IMR-90 (cell line): ENCODE measurements at regions not wholly inside any gene's neighbourhood (a gene's known extent, or its start where the extent isn't known, plus 50 kb on each side); places are given as distances from the start of the nearest gene placed in this dataset.

Experiments used
- BHLHE40 ChIP-seq: fragments of 150-350 bp; IDR thresholded peaks from 2 replicates; pipeline ENCODE4 v1.6.1; 2016; ENCODE audit warnings: mild to moderate bottlenecking, low read depth, low read length
- CEBPB ChIP-seq: IDR thresholded peaks from 2 replicates; pipeline ENCODE4 v1.6.1; 2012; ENCODE audit warnings: low read depth, low read length, improper control_type of control experiment
- CTCF ChIP-seq: conservative IDR thresholded peaks from 2 replicates; pipeline ENCODE4 v1.5.1; 2012; ENCODE audit warnings: mild to moderate bottlenecking, low read depth, low read length, improper control_type of control experiment
- ELK1 ChIP-seq: fragments of 150-350 bp; IDR thresholded peaks from 2 replicates; pipeline ENCODE4 v1.6.1; 2016; ENCODE audit warnings: low read depth, mild to moderate bottlenecking, low read length, moderate library complexity, borderline replicate concordance
- FOS ChIP-seq: fragments of 150-350 bp; IDR thresholded peaks from 2 replicates; pipeline ENCODE4 v1.6.1; 2016; ENCODE audit warnings: low read depth, low read length
- MAFK ChIP-seq: IDR thresholded peaks from 2 replicates; pipeline ENCODE4 v1.6.1; 2012; ENCODE audit warnings: low read depth, low read length, improper control_type of control experiment
- MAZ ChIP-seq: IDR thresholded peaks from 2 replicates; pipeline ENCODE4 v1.6.1; 2012; ENCODE audit warnings: low read depth, mild to moderate bottlenecking, low read length, improper control_type of control experiment, moderate library complexity, borderline replicate concordance
- MXI1 ChIP-seq: IDR thresholded peaks from 2 replicates; pipeline ENCODE4 v1.6.1; 2012; ENCODE audit warnings: low read depth, mild to moderate bottlenecking, low read length, moderate library complexity, borderline replicate concordance
- POLR2A ChIP-seq: IDR thresholded peaks from 2 replicates; pipeline ENCODE4 v1.6.1; 2012; ENCODE audit warnings: mild to moderate bottlenecking, low read depth, low read length
- RAD21 ChIP-seq: IDR thresholded peaks from 2 replicates; pipeline ENCODE4 v1.6.1; 2012; ENCODE audit warnings: low read length, improper control_type of control experiment
- RCOR1 ChIP-seq: IDR thresholded peaks from 2 replicates; pipeline ENCODE4 v1.6.1; 2012; ENCODE audit warnings: mild to moderate bottlenecking, low read length, improper control_type of control experiment; ENCODE audit not compliant: insufficient replicate concordance
- RFX5 ChIP-seq: IDR thresholded peaks from 2 replicates; pipeline ENCODE4 v1.8.0; 2012; ENCODE audit warnings: low read depth, mild to moderate bottlenecking, low read length, moderate library complexity
- USF2 ChIP-seq: fragments of 150-350 bp; IDR thresholded peaks from 2 replicates; pipeline ENCODE4 v1.6.1; 2017; ENCODE audit warnings: mild to moderate bottlenecking, antibody characterized with exemption, low read length, low read depth

GRCh38 chr7:128154504-128154903 lies 86.6 kb upstream of the LEP start:
- TF ChIP-seq CTCF: no peak
- no peak for TF ChIP-seq MAZ
- TF ChIP-seq MAFK: no peak
- no peak for TF ChIP-seq POLR2A
- TF ChIP-seq USF2: no peak
- no peak for TF ChIP-seq RCOR1
- TF ChIP-seq FOS: no peak
- TF ChIP-seq RFX5: no peak
- no peak for TF ChIP-seq RAD21
- no peak for TF ChIP-seq ELK1
- TF ChIP-seq CEBPB: no peak
- no peak for TF ChIP-seq BHLHE40
- TF ChIP-seq MXI1: no peak
